ENCODE measurements at regions not wholly inside any gene's neighbourhood (a gene's known extent, or its start where the extent isn't known, plus 50 kb on each side); places are given as distances from the start of the nearest gene placed in this dataset.

GRCh38 chr1:58340185-58340584 lies 206.3 kb downstream of the OMA1 start:
- Histone ChIP-seq H3K4me2 (ENCODE audit: insufficient read depth, low read length) (no peak overlapping the region), H3K4me1 (ENCODE audit: insufficient read depth, low read length) (no peaks in the 10 kb centered on the region), H3K4me3 (ENCODE audit: insufficient read depth, low read length) (no peak overlapping the region), H3K27ac (ENCODE audit: low read depth, low read length) (no peak overlapping the region), H3K79me2 (ENCODE audit: insufficient read depth, low read length) (no peaks in the 10 kb centered on the region), H3K36me3 (ENCODE audit: insufficient read depth, low read length) (no peaks in the 10 kb centered on the region), H3K9me3 (ENCODE audit: low read depth, low read length) (no peaks in the 10 kb centered on the region), H4K20me1 (ENCODE audit: insufficient read depth, low read length) (no peaks in the 10 kb centered on the region), H2AFZ (ENCODE audit: low read length) (no peak overlapping the region), H3K27me3 (ENCODE audit: insufficient read depth, low read length) (no peaks in the 10 kb centered on the region)
- no peak for DNase-seq (ENCODE audit: insufficient read length, low spot score, missing footprints)
- no peak for TF ChIP-seq CTCF (IDR thresholded peaks at IDR 0.05; ENCODE audit: extremely low read depth, low read depth, low read length)

GRCh38 chr1:58338081-58338480 lies 208.4 kb downstream of the OMA1 start:
- Histone ChIP-seq H3K27me3 (ENCODE audit: insufficient read depth, low read length) (no peaks in the 10 kb centered on the region), H2AFZ (ENCODE audit: low read length) (no peak overlapping the region), H4K20me1 (ENCODE audit: insufficient read depth, low read length) (no peaks in the 10 kb centered on the region), H3K4me1 (ENCODE audit: insufficient read depth, low read length) (no peaks in the 10 kb centered on the region), H3K36me3 (ENCODE audit: insufficient read depth, low read length) (no peaks in the 10 kb centered on the region), H3K4me2 (ENCODE audit: insufficient read depth, low read length) (no peak overlapping the region), H3K27ac (ENCODE audit: low read depth, low read length) (no peak overlapping the region), H3K79me2 (ENCODE audit: insufficient read depth, low read length) (no peaks in the 10 kb centered on the region), H3K9me3 (ENCODE audit: low read depth, low read length) (no peaks in the 10 kb centered on the region), H3K4me3 (ENCODE audit: insufficient read depth, low read length) (no peak overlapping the region)
- DNase-seq (ENCODE audit: insufficient read length, low spot score, missing footprints) = no peak
- TF ChIP-seq CTCF (IDR thresholded peaks at IDR 0.05; ENCODE audit: extremely low read depth, low read depth, low read length) = no peak

GRCh38 chr1:58333511-58333910 lies 213.0 kb downstream of the OMA1 start:
- Histone ChIP-seq H4K20me1 (ENCODE audit: insufficient read depth, low read length) (no peaks in the 10 kb centered on the region), H3K4me1 (ENCODE audit: insufficient read depth, low read length) (no peaks in the 10 kb centered on the region), H3K27me3 (ENCODE audit: insufficient read depth, low read length) (no peaks in the 10 kb centered on the region), H3K4me2 (ENCODE audit: insufficient read depth, low read length) (no peak overlapping the region), H3K79me2 (ENCODE audit: insufficient read depth, low read length) (no peaks in the 10 kb centered on the region), H2AFZ (ENCODE audit: low read length) (no peak overlapping the region), H3K27ac (ENCODE audit: low read depth, low read length) (no peak overlapping the region), H3K36me3 (ENCODE audit: insufficient read depth, low read length) (no peaks in the 10 kb centered on the region), H3K9me3 (ENCODE audit: low read depth, low read length) (no peaks in the 10 kb centered on the region), H3K4me3 (ENCODE audit: insufficient read depth, low read length) (no peak overlapping the region)
- TF ChIP-seq CTCF (IDR thresholded peaks at IDR 0.05; ENCODE audit: extremely low read depth, low read depth, low read length) = no peak
- no peak for DNase-seq (ENCODE audit: insufficient read length, low spot score, missing footprints)

GRCh38 chr1:58331156-58331555 lies 215.4 kb downstream of the OMA1 start:
- no peak overlapping the region for H3K4me3 ChIP-seq (ENCODE audit: insufficient read depth, low read length)
- H3K27ac ChIP-seq (ENCODE audit: low read depth, low read length) = no peak overlapping the region
- H3K79me2 ChIP-seq (ENCODE audit: insufficient read depth, low read length) = no peaks in the 10 kb centered on the region
- H3K4me2 ChIP-seq (ENCODE audit: insufficient read depth, low read length) = no peak overlapping the region
- no peaks in the 10 kb centered on the region for H3K36me3 ChIP-seq (ENCODE audit: insufficient read depth, low read length)
- TF ChIP-seq CTCF (IDR thresholded peaks at IDR 0.05; ENCODE audit: extremely low read depth, low read depth, low read length) = no peak
- no peak overlapping the region for H2AFZ ChIP-seq (ENCODE audit: low read length)
- no peaks in the 10 kb centered on the region for H3K9me3 ChIP-seq (ENCODE audit: low read depth, low read length)
- DNase-seq (ENCODE audit: insufficient read length, low spot score, missing footprints) = no peak
- H3K4me1 ChIP-seq (ENCODE audit: insufficient read depth, low read length) = no peaks in the 10 kb centered on the region
- H3K27me3 ChIP-seq (ENCODE audit: insufficient read depth, low read length) = no peaks in the 10 kb centered on the region
- no peaks in the 10 kb centered on the region for H4K20me1 ChIP-seq (ENCODE audit: insufficient read depth, low read length)
